ENCODE measurements at regions not wholly inside any gene's neighbourhood (a gene's known extent, or its start where the extent isn't known, plus 50 kb on each side); places are given as distances from the start of the nearest gene placed in this dataset.
A peak's percentile ranks its signal among the peaks of the same experiment; 100 is the strongest.
"Not testable (repeated sequence)": the region's sequence is repeated elsewhere in the genome, so short reads cannot be mapped to it uniquely, and the experiment has no call there.

GRCh38 chr18:49731860-49732311 is 81.4 kb downstream of the ACAA2 start:
- DNase-seq = no peak

GRCh38 chr18:49731421-49731841 is 81.9 kb downstream of the ACAA2 start:
- DNase-seq = no peak

- DNase-seq = no peak
Observed at GRCh38 chr18:49730951-49731391, 82.4 kb downstream of the ACAA2 start.

- DNase-seq = peak; percentile 40
Observed at GRCh38 chr18:49728542-49728941, 84.8 kb downstream of the ACAA2 start.

- DNase-seq = no peak
Observed at GRCh38 chr18:49727816-49728215, 85.5 kb downstream of the ACAA2 start.

GRCh38 chr18:49726675-49726963 is 86.7 kb downstream of the ACAA2 start:
- DNase-seq = no peak

GRCh38 chr18:49725809-49726674 is 87.3 kb downstream of the ACAA2 start:
- DNase-seq = peak; percentile 99

GRCh38 chr18:49723648-49724180 is 89.6 kb downstream of the ACAA2 start:
- DNase-seq = no peak

GRCh38 chr18:49722477-49722876 is 90.9 kb downstream of the ACAA2 start:
- no peak for DNase-seq

GRCh38 chr18:49721981-49722380 is 91.4 kb downstream of the ACAA2 start:
- peak; percentile 33 for DNase-seq

- not testable (repeated sequence) for DNase-seq
Observed at GRCh38 chr18:49720944-49721343, 92.4 kb downstream of the ACAA2 start.

GRCh38 chr18:49717617-49718016 is 95.7 kb downstream of the ACAA2 start:
- no peak for DNase-seq

GRCh38 chr18:49716035-49716434 is 97.3 kb downstream of the ACAA2 start:
- no peak for DNase-seq

GRCh38 chr18:49709347-49709690 is 104.0 kb downstream of the ACAA2 start:
- DNase-seq = no peak

GRCh38 chr18:49708662-49709346 is 104.5 kb downstream of the ACAA2 start:
- no peak for DNase-seq

- DNase-seq = no peak
Observed at GRCh38 chr18:49707599-49707998, 105.7 kb downstream of the ACAA2 start.

GRCh38 chr18:49704334-49704733 is 109.0 kb downstream of the ACAA2 start:
- peak; percentile 33 for DNase-seq

- DNase-seq = no peak
Observed at GRCh38 chr18:49701190-49701589, 112.1 kb downstream of the ACAA2 start.

- no peak for DNase-seq
Observed at GRCh38 chr18:49699303-49699702, 114.0 kb downstream of the ACAA2 start.

GRCh38 chr18:49698525-49699025 is 114.8 kb downstream of the ACAA2 start:
- DNase-seq = no peak

- peak; percentile 47 for DNase-seq
Observed at GRCh38 chr18:49697757-49698524, 115.4 kb downstream of the ACAA2 start.

GRCh38 chr18:49697049-49697448 is 116.3 kb downstream of the ACAA2 start:
- DNase-seq = no peak

- DNase-seq = no peak
Observed at GRCh38 chr18:49694402-49694801, 118.9 kb downstream of the ACAA2 start.
